Ecto neural progenitor cell (in vitro differentiated cells): ENCODE measurements at regions not wholly inside any gene's neighbourhood (a gene's known extent, or its start where the extent isn't known, plus 50 kb on each side); places are given as distances from the start of the nearest gene placed in this dataset.
A peak's percentile ranks its signal among the peaks of the same experiment; 100 is the strongest.
"Not testable (repeated sequence)": the region's sequence is repeated elsewhere in the genome, so short reads cannot be mapped to it uniquely, and the experiment has no call there.

Experiments used
- DNase-seq: peaks from one replicate; pipeline ENCODE4 v3.0.0-alpha.2; 2018; ENCODE audit warnings: low spot score

DNA sequence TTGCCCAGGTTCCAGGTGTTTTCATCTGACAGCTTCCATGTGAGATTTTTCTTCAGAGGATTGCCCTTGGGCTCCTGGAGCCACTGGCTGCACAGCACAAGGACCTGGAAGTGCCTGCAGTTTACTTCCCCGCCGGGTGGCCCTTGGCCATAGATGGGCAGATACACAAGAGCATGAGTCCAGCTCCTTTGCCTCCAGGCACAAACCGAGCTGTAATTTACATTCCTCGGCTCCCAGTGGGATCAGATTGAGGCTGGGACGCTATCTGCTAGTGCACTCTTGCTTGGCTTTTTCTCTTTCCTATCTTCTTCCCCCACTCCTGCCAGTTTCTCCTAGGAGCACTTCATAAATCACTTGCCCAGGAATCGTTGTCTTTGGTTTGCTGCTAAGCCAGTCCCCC lies 85.4 kb upstream of the RALY start:
- peak; percentile 55 for DNase-seq

DNA sequence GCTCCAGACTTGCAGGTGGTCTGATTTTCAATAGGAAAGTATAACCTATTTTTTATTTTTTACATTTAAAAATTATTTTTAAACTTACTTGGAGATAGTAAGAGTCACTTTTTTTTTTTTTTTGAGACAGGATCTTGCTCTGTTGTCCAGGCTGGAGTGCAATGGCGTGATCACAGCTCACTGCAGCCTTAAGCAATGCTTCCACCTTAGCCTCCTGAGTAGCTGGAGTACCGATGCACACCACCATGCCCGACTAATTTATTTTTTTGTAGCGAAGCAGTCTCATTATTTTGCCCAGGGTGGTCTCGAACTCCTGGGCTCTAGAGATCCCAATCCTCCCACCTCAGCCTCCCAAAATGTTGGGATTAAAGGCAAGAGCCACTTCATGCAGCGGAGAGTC lies 84.8 kb upstream of the RALY start:
- no peak for DNase-seq

- no peak for DNase-seq
Observed at GRCh38 chr20:33909331-33909921, 84.3 kb upstream of the RALY start.

GRCh38 chr20:33910056-33910455 lies 83.7 kb upstream of the RALY start:
- no peak for DNase-seq

DNA sequence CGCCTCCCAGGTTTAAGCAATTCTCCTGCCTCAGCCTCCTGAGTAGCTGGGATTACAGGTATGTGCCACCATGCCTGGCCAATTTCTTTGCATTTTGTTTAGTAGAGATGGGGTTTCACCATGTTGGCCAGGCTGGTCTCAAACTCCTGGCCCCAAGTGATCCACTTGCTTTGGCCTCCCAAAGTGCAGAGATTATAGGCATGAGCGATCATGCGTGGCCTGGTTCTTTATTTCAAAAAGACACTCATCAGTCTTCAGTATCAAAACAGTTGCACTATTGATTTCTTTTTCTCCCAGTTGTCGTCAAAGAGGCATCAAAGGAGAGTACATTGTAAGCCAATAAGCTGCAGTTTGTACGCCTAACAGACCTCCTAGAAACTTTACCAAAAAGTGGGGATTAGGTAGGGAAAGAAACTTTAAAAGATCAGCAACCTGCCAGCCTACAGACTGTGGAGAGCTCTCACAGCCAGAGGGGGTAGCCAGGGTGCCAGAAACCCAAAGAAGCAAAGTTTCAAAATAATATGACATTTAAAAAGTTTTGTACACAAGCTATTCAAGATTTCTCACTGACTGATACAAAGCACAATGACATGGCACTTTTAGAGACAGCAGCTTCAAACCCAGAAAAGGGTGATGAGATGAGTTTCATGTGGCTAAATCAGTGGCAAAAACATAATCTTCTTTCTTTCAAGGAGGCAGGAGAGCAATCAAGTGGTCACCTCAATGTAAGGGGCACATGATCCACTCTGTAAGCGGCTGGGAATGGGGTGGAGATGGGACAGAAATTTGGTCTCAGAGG lies 83.0 kb upstream of the RALY start:
- DNase-seq: no peak

DNA sequence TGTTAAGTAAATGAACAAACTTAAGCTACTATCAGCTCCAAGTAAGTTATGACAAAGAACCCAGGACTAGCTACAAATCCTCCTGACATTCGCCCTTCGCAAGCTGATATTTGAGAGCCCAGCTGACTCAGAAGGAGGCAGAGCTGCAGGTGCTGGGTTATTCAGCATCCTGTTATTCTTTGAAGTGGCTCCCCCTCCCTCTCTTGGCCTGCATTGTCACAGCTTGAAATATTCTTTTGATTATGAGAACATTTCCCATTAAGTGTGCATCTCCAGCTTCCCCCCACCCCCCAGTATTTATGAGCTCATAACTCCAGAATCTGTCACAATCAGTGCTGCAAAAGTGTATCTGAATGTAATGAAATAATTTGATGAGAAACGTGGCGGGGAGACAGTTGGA lies 78.8 kb upstream of the RALY start:
- no peak for DNase-seq

GRCh38 chr20:33915726-33916331 lies 77.9 kb upstream of the RALY start:
- DNase-seq: no peak

DNA sequence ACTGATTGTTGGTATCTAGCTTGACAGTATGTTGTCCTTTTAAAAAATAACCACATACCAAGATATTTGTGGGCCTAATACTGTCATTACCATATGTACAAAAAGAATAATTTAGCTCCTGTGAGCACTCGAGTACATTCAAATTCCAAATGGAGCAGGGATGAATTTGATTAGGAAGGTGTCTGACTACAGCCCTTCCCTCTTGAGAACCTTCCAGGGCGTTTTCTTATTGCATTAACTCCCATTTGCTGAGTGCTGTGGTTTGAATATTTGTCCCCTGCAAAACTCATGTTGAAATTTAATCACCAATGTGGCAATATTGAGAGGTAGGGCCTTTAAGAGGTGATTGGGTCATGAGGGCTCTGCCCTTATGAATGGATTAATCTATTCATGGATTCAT lies 76.9 kb upstream of the RALY start:
- DNase-seq: no peak

DNA sequence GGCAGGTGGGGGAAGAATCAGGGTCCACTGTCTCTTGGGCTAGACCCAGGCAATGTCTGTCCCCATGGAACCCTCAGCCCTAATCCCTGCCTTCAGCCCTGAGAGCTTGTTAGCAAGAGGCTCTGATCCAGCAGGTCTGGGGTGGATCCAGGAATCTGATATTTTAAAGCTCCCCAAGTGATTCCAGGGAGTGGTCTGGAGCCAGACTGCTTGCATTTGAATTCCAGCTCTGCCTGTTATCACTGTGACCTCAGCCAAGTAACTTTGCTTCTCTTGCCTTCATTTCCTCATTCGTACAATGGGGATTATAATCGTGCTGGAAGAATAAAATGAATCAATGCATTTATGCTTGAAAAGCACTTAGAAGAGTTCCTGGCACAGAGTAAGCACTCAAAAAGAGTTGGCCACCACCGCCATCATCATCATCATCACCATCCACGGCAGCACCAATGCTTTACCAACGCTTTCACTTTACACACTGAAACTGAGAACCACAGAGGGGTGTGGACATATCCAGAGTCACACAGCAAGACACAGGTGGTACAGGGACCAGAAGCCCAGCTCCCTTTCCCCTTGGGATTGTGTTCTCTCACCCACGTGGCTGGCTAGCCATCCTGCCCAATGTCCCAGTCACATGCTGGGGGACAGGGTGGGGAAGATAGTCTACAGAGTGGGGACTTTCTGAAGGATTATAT lies 75.7 kb upstream of the RALY start:
- DNase-seq: no peak

DNA sequence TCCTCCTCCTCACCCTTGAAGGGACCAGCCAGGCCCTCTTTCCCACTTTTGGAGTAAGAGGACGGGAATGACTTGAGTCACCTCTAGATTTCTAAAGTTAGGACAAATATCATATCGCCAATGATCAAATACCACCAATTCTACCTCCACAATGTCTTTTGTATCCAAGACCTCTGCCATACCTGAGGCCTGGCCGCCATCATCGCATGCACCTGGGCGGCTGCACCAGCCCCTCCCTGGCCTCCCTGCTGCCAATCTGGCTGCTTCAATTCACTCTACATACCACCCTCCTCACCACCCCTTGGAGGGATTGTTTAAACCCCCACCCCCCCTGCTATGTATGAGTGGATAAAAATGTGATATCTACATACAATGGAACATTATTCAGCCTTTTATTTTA lies 75.0 kb upstream of the RALY start:
- DNase-seq: no peak

- no peak for DNase-seq
Observed at GRCh38 chr20:33919653-33920052, 74.1 kb upstream of the RALY start.

GRCh38 chr20:33922224-33922623 lies 71.5 kb upstream of the RALY start:
- no peak for DNase-seq

DNA sequence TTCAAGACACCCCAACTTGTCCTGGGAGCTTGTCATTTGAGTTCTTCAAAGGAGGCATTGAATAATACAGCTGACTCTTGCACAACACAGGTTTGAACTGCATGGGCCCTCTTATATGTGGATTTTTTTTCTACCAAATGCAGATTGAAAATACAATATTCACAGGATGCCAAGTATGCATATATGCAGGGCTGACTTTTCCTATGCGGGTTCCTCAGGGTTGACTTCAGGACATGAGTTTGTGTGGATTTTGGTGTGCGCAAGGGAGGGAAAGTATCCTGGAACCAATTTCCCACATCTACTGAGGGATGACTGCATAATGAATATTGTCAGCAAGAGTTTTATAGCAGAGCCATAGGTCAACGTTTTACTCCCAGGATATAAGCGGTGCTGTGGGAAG lies 70.0 kb upstream of the RALY start:
- DNase-seq: no peak

DNA sequence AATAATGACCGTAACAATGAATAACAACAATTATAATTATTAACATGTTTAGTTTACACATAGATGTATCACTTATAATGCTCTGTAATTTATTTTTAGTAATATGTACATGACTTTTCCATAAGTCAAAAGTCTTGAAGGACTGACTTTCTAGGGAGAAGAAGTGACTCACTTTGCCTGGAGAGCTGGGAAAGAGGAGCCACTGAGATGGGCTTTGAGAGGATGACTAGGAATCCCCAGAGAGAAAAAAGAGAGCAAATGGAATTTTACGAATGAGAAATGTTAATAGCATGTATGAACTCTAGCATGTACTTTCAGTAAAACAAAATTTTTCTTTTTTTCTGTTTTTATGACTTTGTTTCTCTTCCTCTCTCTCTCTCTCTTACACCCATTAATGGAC lies 67.8 kb upstream of the RALY start:
- no peak for DNase-seq

DNA sequence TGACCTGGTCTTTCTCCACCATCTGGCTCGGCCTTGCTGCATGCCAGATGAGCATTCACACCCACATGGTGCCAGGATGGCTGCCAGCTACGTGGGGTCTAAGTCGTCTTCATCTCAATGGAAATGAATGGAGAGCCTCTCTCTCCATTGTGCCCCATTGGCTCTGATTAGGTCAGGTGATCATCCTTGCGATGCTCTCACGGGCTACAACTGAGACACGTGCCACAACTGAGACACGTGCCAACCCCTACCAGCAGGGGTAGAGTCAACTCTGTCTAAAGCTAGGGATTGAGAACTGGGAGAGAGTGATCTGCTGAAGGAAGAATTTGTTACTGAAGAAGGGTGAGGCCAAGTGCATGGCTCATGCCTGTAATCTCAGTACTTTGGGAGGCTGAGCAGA lies 67.3 kb upstream of the RALY start:
- DNase-seq: no peak

DNA sequence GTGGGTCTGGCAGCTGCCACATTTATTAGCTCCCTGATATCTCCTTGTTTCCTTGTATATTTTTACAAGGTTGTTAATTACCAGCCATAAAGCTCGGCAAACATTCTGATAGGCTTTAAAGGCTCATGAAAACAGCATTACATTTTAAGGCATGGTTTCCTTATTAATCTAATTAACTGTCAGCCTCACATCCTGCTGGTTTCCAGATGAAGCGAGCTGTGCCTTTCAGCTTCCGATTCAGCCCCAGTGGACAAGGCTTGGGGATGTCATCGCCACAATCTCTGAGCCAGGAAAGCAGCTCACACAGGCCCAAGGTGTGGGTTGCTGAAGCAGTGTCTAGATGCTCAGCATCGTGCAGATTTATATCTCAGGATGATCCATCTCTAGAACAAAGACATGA lies 66.0 kb upstream of the RALY start:
- DNase-seq: no peak

GRCh38 chr20:33929917-33930316 lies 63.8 kb upstream of the RALY start:
- DNase-seq: no peak

DNA sequence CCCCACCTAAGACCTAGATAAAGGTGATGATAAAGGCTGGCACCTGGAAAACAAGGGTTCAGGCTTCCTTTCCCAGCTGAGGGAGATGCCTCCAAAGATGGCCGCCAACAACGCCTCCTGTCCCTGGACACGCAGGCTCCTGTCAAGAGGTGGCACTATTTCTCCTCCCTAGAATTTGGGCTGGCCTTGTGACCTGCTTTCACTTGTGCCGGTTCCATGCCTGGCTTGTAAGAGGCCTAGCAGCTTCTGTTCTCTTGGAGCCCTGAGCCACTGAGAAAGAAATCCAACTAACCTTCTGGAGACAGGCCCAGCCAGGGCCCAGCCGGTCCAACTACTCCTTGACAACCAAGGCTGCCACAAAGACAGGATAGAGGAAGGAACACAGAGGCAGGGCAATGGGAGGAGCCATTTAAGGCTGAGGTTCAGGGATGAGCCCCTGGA lies 60.2 kb upstream of the RALY start:
- DNase-seq: peak; percentile 74

DNA sequence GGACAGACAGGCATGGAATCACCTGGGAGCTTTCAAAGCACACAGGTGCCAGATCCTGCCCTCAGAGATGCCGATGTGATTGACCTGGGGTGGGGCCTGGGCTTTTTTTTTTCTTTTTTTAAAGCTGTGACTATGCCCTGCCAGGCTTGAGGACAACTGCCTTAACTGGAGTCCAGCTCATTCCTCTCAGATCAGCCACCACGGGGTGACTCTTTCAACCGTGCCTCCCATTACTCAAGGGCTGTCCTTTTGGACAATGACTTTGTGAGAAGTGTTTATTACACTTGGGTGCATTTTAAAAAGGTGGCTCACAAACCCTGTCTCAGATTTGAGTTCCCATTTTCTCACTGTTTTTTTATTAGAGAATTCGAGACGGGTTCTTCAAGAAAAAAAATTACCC lies 57.1 kb upstream of the RALY start:
- no peak for DNase-seq

- DNase-seq: not testable (repeated sequence)
Observed at GRCh38 chr20:33939031-33939430, 54.7 kb upstream of the RALY start.

DNA sequence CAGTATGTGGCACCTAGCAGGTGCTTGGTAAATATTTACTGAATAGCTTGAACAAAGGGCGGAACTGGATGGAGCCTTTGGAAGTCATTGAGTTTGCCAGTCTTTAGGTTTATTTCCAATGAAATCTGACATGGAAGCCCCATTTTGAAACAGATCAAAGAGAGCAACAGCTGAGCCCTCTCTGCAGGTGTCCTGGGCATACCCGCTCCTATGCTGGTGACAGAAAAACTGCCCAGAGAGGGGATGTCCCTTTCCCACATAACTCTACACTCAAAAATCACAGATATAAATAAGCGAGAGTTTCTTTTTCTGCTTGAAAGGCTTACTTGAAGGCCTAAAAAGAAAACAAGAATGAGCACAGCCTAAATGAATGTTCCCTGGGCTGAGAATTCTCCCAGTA lies 53.0 kb upstream of the RALY start:
- DNase-seq: no peak
